ENCODE measurements at regions not wholly inside any gene's neighbourhood (a gene's known extent, or its start where the extent isn't known, plus 50 kb on each side); places are given as distances from the start of the nearest gene placed in this dataset.

DNA sequence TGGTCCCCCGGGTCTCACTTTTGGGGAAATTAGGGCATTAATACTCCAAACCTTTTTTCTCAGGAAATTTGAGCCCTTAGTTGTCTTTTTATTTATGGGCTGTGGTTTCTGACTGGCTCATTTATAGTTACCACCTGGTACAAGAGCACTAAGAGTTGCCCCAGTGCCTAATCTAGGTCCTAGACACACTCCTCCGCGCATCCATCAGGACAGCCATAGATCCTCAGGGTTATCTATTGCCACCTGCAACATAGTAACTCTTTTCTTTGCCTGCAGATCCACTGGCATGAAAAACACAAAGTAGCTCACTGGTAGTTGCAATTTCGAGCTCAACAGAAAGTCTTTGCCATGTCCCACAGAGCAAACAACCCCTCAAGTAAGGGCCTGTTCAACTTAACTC, 576.4 kb upstream of the ROBO2 start:
- Histone ChIP-seq H3K4me1 (ENCODE audit: control insufficient read depth in 1 of 2, extremely low read depth in 1 of 2, insufficient read depth in 2 of 2, low read length in 2 of 2) (no peaks in the 10 kb centered on the region), H3K36me3 (ENCODE audit: control insufficient read depth in 2 of 2, extremely low read depth in 1 of 2, insufficient read depth in 1 of 2, low read length in 1 of 2) (no peaks in the 10 kb centered on the region), H3K4me3 (ENCODE audit: control insufficient read depth in 1 of 2, extremely low read depth in 1 of 2, low read length in 1 of 2) (no peak overlapping the region), H3K27me3 (replicated peaks in 1 of 2; ENCODE audit: control insufficient read depth in 2 of 2, extremely low read depth in 1 of 2, insufficient read depth in 2 of 2, low read length in 1 of 2) (no peaks in the 10 kb centered on the region), H3K27ac (ENCODE audit: low read length) (no peak overlapping the region), H3K9me3 (no peaks in the 10 kb centered on the region)
- ChIA-PET POLR2A (no interaction called here), CTCF (no interaction called here)
- Mint-ChIP-seq H3K36me3 (no peaks in the 10 kb centered on the region), H3K4me1 (no peaks in the 10 kb centered on the region), H3K9me3 (peaks cover 6 to 23% (median 15%) of the 10 kb centered on the region in 3 donors), H3K27ac (no peak overlapping the region), H3K27me3 (no peaks in the 10 kb centered on the region), H3K4me3 (no peak overlapping the region)
- ATAC-seq (replicated peaks in 1 of 4) (no peak), DNase-seq (no peak)
- WGBS (ENCODE audit: insufficient coverage), result 88% methylated on average over 2 of the region's 4 CpGs

DNA sequence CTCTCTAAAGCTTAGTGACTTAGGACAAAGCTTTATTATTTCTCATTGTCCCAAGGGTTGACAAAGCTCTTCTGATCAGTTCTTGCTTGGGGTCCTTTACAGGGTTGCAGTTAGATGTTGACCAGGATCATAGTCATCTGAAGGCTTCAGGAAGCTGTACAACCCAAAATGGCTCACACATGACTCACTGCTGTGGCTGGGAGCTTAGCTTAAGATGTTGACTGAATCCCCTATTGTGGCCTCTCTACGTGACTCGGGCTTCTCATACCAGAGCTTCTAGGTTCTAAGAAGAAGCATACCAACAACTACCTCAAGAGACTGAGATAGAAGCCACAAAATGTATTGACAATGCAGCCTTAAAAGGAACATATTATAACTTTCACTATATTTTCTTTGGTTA, 569.6 kb upstream of the ROBO2 start:
- no peaks in the 10 kb centered on the region for H3K4me1 ChIP-seq (ENCODE audit: control insufficient read depth in 1 of 2, extremely low read depth in 1 of 2, insufficient read depth in 2 of 2, low read length in 2 of 2)
- Mint-ChIP-seq H3K9me3 (peaks cover 22 to 34% (median 27%) of the 10 kb centered on the region in 3 donors), H3K36me3 (no peaks in the 10 kb centered on the region), H3K4me1 (no peaks in the 10 kb centered on the region), H3K27ac (no peak overlapping the region), H3K27me3 (no peaks in the 10 kb centered on the region), H3K4me3 (no peak overlapping the region)
- H3K36me3 ChIP-seq (ENCODE audit: control insufficient read depth in 2 of 2, extremely low read depth in 1 of 2, insufficient read depth in 1 of 2, low read length in 1 of 2), result no peaks in the 10 kb centered on the region
- DNase-seq (no peak), ATAC-seq (replicated peaks in 1 of 4) (no peak)
- ChIA-PET POLR2A (no interaction called here), CTCF (no interaction called here)
- H3K27me3 ChIP-seq (replicated peaks in 1 of 2; ENCODE audit: control insufficient read depth in 2 of 2, extremely low read depth in 1 of 2, insufficient read depth in 2 of 2, low read length in 1 of 2), result no peaks in the 10 kb centered on the region
- H3K4me3 ChIP-seq (ENCODE audit: control insufficient read depth in 1 of 2, extremely low read depth in 1 of 2, low read length in 1 of 2), result no peak overlapping the region
- H3K27ac ChIP-seq (ENCODE audit: low read length), result no peak overlapping the region
- no CpG with 5 or more reads among the region's 2 CpGs for WGBS (ENCODE audit: insufficient coverage)
- H3K9me3 ChIP-seq, result no peaks in the 10 kb centered on the region

DNA sequence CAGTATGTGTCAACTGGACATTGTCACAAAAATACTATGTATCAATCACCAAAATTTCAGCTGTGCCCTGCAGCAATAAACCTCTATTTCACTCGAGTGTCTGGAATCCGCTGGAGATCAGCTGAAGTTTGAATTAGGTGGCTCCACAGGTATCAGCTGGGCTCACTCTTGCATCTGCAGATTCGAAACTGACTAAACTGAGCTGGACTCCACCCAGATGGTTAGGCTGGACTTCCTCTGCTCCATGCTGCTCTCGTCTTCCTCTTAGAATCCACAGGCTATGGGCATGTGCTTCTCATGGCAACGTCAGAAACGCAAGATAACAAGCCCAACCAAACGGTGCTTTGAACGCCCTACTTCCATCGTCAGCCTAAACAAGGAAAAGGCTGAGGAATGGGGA, 565.3 kb upstream of the ROBO2 start:
- no peak overlapping the region for H3K4me3 ChIP-seq (ENCODE audit: control insufficient read depth in 1 of 2, extremely low read depth in 1 of 2, low read length in 1 of 2)
- no peak overlapping the region for H3K27ac ChIP-seq (ENCODE audit: low read length)
- Mint-ChIP-seq H3K4me1 (no peaks in the 10 kb centered on the region), H3K9me3 (peaks cover 17 to 31% (median 24%) of the 10 kb centered on the region in 3 donors), H3K27me3 (no peaks in the 10 kb centered on the region), H3K36me3 (no peaks in the 10 kb centered on the region), H3K4me3 (no peak overlapping the region), H3K27ac (no peak overlapping the region)
- ATAC-seq (replicated peaks in 1 of 4), result no peak
- no peak for DNase-seq
- no peaks in the 10 kb centered on the region for H3K27me3 ChIP-seq (replicated peaks in 1 of 2; ENCODE audit: control insufficient read depth in 2 of 2, extremely low read depth in 1 of 2, insufficient read depth in 2 of 2, low read length in 1 of 2)
- no peaks in the 10 kb centered on the region for H3K36me3 ChIP-seq (ENCODE audit: control insufficient read depth in 2 of 2, extremely low read depth in 1 of 2, insufficient read depth in 1 of 2, low read length in 1 of 2)
- POLR2A ChIA-PET, result no interaction called here
- WGBS (ENCODE audit: insufficient coverage), result 53% methylated on average over 6 of the region's 9 CpGs
- no peaks in the 10 kb centered on the region for H3K9me3 ChIP-seq
- CTCF ChIA-PET, result no interaction called here
- no peaks in the 10 kb centered on the region for H3K4me1 ChIP-seq (ENCODE audit: control insufficient read depth in 1 of 2, extremely low read depth in 1 of 2, insufficient read depth in 2 of 2, low read length in 2 of 2)

GRCh38 chr3:76479161-76479650, 560.7 kb upstream of the ROBO2 start:
- no peak for DNase-seq
- WGBS (ENCODE audit: insufficient coverage), result no CpG with 5 or more reads among the region's 1 CpG
- no peak for ATAC-seq (replicated peaks in 1 of 4)
- Mint-ChIP-seq H3K27me3 (no peaks in the 10 kb centered on the region), H3K36me3 (no peaks in the 10 kb centered on the region), H3K4me3 (no peak overlapping the region), H3K27ac (no peak overlapping the region), H3K9me3 (peaks cover 10 to 26% (median 21%) of the 10 kb centered on the region in 3 donors), H3K4me1 (no peaks in the 10 kb centered on the region)
- Histone ChIP-seq H3K36me3 (ENCODE audit: control insufficient read depth in 2 of 2, extremely low read depth in 1 of 2, insufficient read depth in 1 of 2, low read length in 1 of 2) (no peaks in the 10 kb centered on the region), H3K27me3 (replicated peaks in 1 of 2; ENCODE audit: control insufficient read depth in 2 of 2, extremely low read depth in 1 of 2, insufficient read depth in 2 of 2, low read length in 1 of 2) (no peaks in the 10 kb centered on the region), H3K9me3 (no peaks in the 10 kb centered on the region), H3K27ac (ENCODE audit: low read length) (no peak overlapping the region), H3K4me1 (ENCODE audit: control insufficient read depth in 1 of 2, extremely low read depth in 1 of 2, insufficient read depth in 2 of 2, low read length in 2 of 2) (no peaks in the 10 kb centered on the region), H3K4me3 (ENCODE audit: control insufficient read depth in 1 of 2, extremely low read depth in 1 of 2, low read length in 1 of 2) (no peak overlapping the region)
- CTCF ChIA-PET, result no interaction called here
- POLR2A ChIA-PET, result no interaction called here

DNA sequence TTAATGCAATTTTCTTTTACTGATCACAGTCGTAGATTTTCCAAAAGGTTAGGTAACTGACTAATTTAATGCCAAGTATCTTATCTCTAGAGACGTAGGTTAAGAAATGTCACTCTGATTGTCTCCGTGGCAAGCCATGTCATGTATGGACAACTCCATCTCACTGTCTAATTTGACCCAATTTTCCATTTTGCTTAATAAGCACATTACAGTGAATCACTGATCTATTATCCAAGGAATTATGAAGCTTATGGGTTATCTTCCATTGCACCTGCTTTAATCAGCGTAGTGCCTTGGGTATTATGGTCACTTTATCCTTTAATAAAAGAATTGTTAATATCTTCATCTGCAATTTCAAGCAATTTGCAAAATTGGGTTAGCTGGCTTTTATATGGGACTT, 557.4 kb upstream of the ROBO2 start:
- no peak overlapping the region for H3K27ac Mint-ChIP-seq
- no peak overlapping the region for H3K4me3 ChIP-seq (ENCODE audit: control insufficient read depth in 1 of 2, extremely low read depth in 1 of 2, low read length in 1 of 2)

DNA sequence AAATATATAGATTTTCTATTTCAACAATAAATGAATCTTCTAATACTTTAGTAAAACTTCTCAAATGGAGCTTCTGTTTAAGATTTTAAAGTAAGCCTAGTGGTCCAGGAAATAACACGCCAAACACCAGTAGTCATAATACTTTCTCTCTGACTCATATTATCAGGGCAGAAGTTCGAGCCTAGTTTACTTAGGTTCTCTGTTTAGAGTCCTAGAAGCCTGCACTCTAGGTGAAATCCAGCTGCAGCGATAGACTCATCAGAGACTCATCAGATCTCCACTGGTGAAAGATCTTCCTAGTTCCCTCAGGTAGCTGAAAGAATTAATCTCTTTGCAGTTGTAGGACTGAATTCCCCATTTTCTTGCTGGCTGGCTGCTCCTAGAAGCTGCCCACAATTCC, 552.5 kb upstream of the ROBO2 start:
- H3K27me3 ChIP-seq (replicated peaks in 1 of 2; ENCODE audit: control insufficient read depth in 2 of 2, extremely low read depth in 1 of 2, insufficient read depth in 2 of 2, low read length in 1 of 2), result no peaks in the 10 kb centered on the region
- ATAC-seq (replicated peaks in 1 of 4), result no peak
- Mint-ChIP-seq H3K9me3 (peaks cover 4 to 23% (median 16%) of the 10 kb centered on the region in 3 donors), H3K27ac (no peak overlapping the region), H3K27me3 (no peaks in the 10 kb centered on the region), H3K4me3 (no peak overlapping the region), H3K36me3 (no peaks in the 10 kb centered on the region), H3K4me1 (no peaks in the 10 kb centered on the region)
- H3K4me3 ChIP-seq (ENCODE audit: control insufficient read depth in 1 of 2, extremely low read depth in 1 of 2, low read length in 1 of 2), result no peak overlapping the region
- no peaks in the 10 kb centered on the region for H3K4me1 ChIP-seq (ENCODE audit: control insufficient read depth in 1 of 2, extremely low read depth in 1 of 2, insufficient read depth in 2 of 2, low read length in 2 of 2)
- H3K36me3 ChIP-seq (ENCODE audit: control insufficient read depth in 2 of 2, extremely low read depth in 1 of 2, insufficient read depth in 1 of 2, low read length in 1 of 2), result no peaks in the 10 kb centered on the region
- CTCF ChIA-PET, result no interaction called here
- 72% methylated on average over 2 of the region's 3 CpGs for WGBS (ENCODE audit: insufficient coverage)
- POLR2A ChIA-PET, result interaction anchor here in 1 of 2 donors (0.5 kb wide), 1 partner anchor 366 kb away, joined by 4 read pairs; no protein-coding TSS in a partner anchor
- no peak for DNase-seq
- no peaks in the 10 kb centered on the region for H3K9me3 ChIP-seq
- no peak overlapping the region for H3K27ac ChIP-seq (ENCODE audit: low read length)

More for the DNA sequence above, 557.4 kb upstream of the ROBO2 start:
- H3K9me3 ChIP-seq, result no peaks in the 10 kb centered on the region
- H3K36me3 Mint-ChIP-seq, result no peaks in the 10 kb centered on the region
- DNase-seq (no peak), ATAC-seq (replicated peaks in 1 of 4) (no peak)
- no peak overlapping the region for H3K4me3 Mint-ChIP-seq
- H3K27ac ChIP-seq (ENCODE audit: low read length), result no peak overlapping the region
- no peaks in the 10 kb centered on the region for H3K27me3 Mint-ChIP-seq
- no peaks in the 10 kb centered on the region for H3K36me3 ChIP-seq (ENCODE audit: control insufficient read depth in 2 of 2, extremely low read depth in 1 of 2, insufficient read depth in 1 of 2, low read length in 1 of 2)
- POLR2A ChIA-PET, result no interaction called here
- no peaks in the 10 kb centered on the region for H3K4me1 ChIP-seq (ENCODE audit: control insufficient read depth in 1 of 2, extremely low read depth in 1 of 2, insufficient read depth in 2 of 2, low read length in 2 of 2)
- H3K4me1 Mint-ChIP-seq, result no peaks in the 10 kb centered on the region
- H3K27me3 ChIP-seq (replicated peaks in 1 of 2; ENCODE audit: control insufficient read depth in 2 of 2, extremely low read depth in 1 of 2, insufficient read depth in 2 of 2, low read length in 1 of 2), result no peaks in the 10 kb centered on the region
- WGBS (ENCODE audit: insufficient coverage), result no CpG with 5 or more reads among the region's 4 CpGs
- CTCF ChIA-PET, result no interaction called here
- H3K9me3 Mint-ChIP-seq, result peaks cover 14 to 18% (median 16%) of the 10 kb centered on the region in 3 donors

- no peaks in the 10 kb centered on the region for H3K27me3 ChIP-seq (replicated peaks in 1 of 2; ENCODE audit: control insufficient read depth in 2 of 2, extremely low read depth in 1 of 2, insufficient read depth in 2 of 2, low read length in 1 of 2)
- no peak overlapping the region for H3K4me3 ChIP-seq (ENCODE audit: control insufficient read depth in 1 of 2, extremely low read depth in 1 of 2, low read length in 1 of 2)
- no peak for ATAC-seq (replicated peaks in 1 of 4)
- H3K4me3 Mint-ChIP-seq, result no peak overlapping the region
- DNase-seq, result no peak
- no peak overlapping the region for H3K27ac ChIP-seq (ENCODE audit: low read length)
- H3K36me3 ChIP-seq (ENCODE audit: control insufficient read depth in 2 of 2, extremely low read depth in 1 of 2, insufficient read depth in 1 of 2, low read length in 1 of 2), result no peaks in the 10 kb centered on the region
- peaks cover 6 to 30% (median 18%) of the 10 kb centered on the region in 3 donors for H3K9me3 Mint-ChIP-seq
- H3K27ac Mint-ChIP-seq, result no peak overlapping the region
- CTCF ChIA-PET, result no interaction called here
- no CpG with 5 or more reads among the region's 3 CpGs for WGBS (ENCODE audit: insufficient coverage)
- H3K36me3 Mint-ChIP-seq, result no peaks in the 10 kb centered on the region
- no peaks in the 10 kb centered on the region for H3K4me1 ChIP-seq (ENCODE audit: control insufficient read depth in 1 of 2, extremely low read depth in 1 of 2, insufficient read depth in 2 of 2, low read length in 2 of 2)
- no peaks in the 10 kb centered on the region for H3K4me1 Mint-ChIP-seq
- no peaks in the 10 kb centered on the region for H3K27me3 Mint-ChIP-seq
- no peaks in the 10 kb centered on the region for H3K9me3 ChIP-seq
- POLR2A ChIA-PET, result no interaction called here
These were observed 549.8 kb upstream of the ROBO2 start for GRCh38 chr3:76490064-76490463.
